OCI-LY7 (cell line): ENCODE measurements at regions not wholly inside any gene's neighbourhood (a gene's known extent, or its start where the extent isn't known, plus 50 kb on each side); places are given as distances from the start of the nearest gene placed in this dataset.

ENCODE experiments used
- BruUV-seq: library from RNA; stranded (reverse); fragments of 400-500 nt; replicated peaks from 2 replicates; lab custom pipeline; 2021; lab: Mats Ljungman, UMichigan
- CTCF ChIA-PET: fragments of 300-600 bp; sonication (Branson Sonifier 250); formaldehyde crosslinking; loops from one replicate; lab custom pipeline; 2022; ENCODE audit warnings: antibody characterized with exemption; ENCODE audit not compliant: unreplicated experiment; lab: Charles Lee
- POLR2A ChIA-PET: fragments of 300-600 bp; sonication (Branson Sonifier 250); formaldehyde crosslinking; loops from one replicate; lab custom pipeline; 2022; ENCODE audit warnings: antibody characterized with exemption; lab: Charles Lee
- DNase-seq: peaks from one replicate; pipeline ENCODE4 v3.0.0-alpha.2; 2015; ENCODE audit warnings: low spot score
- H2AFZ ChIP-seq: fragments of 200-600 bp; sonication (generic), shearing (Covaris generic); 2 replicates; pipeline ENCODE4 v1.6.1; 2014; ENCODE audit warnings: mild to moderate bottlenecking, antibody characterized with exemption, low read length, moderate library complexity
- H3K27ac ChIP-seq: fragments of 200-600 bp; sonication (generic); 2 replicates; pipeline ENCODE4 v1.5.1; 2014; ENCODE audit warnings: mixed run types, low read depth, mild to moderate bottlenecking, moderate library complexity, low read length, inconsistent platforms; ENCODE audit not compliant: poor library complexity, severe bottlenecking
- H3K36me3 ChIP-seq: fragments of 200-600 bp; sonication (generic); 2 replicates; pipeline ENCODE4 v1.6.1; 2014; ENCODE audit warnings: mild to moderate bottlenecking, antibody characterized with exemption, low read length, moderate library complexity, mixed read lengths; ENCODE audit not compliant: insufficient read depth
- H3K4me1 ChIP-seq: fragments of 200-600 bp; sonication (generic); 2 replicates; pipeline ENCODE4 v1.5.1; 2014; ENCODE audit warnings: mild to moderate bottlenecking, low read length; ENCODE audit not compliant: insufficient read depth, poor library complexity, severe bottlenecking
- H3K4me2 ChIP-seq: fragments of 200-600 bp; sonication (generic); 2 replicates; pipeline ENCODE4 v1.6.1; 2014; ENCODE audit warnings: mild to moderate bottlenecking, low read length
- H3K4me3 ChIP-seq: fragments of 200-600 bp; sonication (generic); 2 replicates; pipeline ENCODE4 v1.5.1; 2014; ENCODE audit warnings: mild to moderate bottlenecking, low read depth, low read length; ENCODE audit not compliant: poor library complexity, severe bottlenecking
- H3K79me2 ChIP-seq: fragments of 200-600 bp; sonication (generic); 2 replicates; pipeline ENCODE4 v1.6.1; 2016; ENCODE audit warnings: low read depth, mild to moderate bottlenecking, low read length, moderate library complexity, mixed read lengths; ENCODE audit not compliant: insufficient read depth
- H3K9me2 ChIP-seq: fragments of 200-600 bp; sonication (generic); 2 replicates; pipeline ENCODE4 v1.6.1; 2016; ENCODE audit warnings: mild to moderate bottlenecking, low read length, mixed read lengths; ENCODE audit not compliant: insufficient read depth
- H3K9me3 ChIP-seq: fragments of 200-600 bp; sonication (generic); 2 replicates; pipeline ENCODE4 v1.6.1; 2014; ENCODE audit warnings: mild to moderate bottlenecking, mixed run types, low read length, mixed read lengths
- H4K20me1 ChIP-seq: fragments of 200-600 bp; sonication (generic); 2 replicates; pipeline ENCODE4 v1.6.1; 2014; ENCODE audit warnings: mild to moderate bottlenecking, antibody characterized with exemption, low read length, moderate library complexity, mixed read lengths; ENCODE audit not compliant: insufficient read depth
- CTCF ChIP-seq: fragments of 200-600 bp; sonication (generic); conservative IDR thresholded peaks from 2 replicates; pipeline ENCODE4 v1.5.1; 2014; ENCODE audit warnings: mild to moderate bottlenecking, antibody characterized with exemption, low read length, moderate library complexity, mixed read lengths
- EZH2phosphoT487 ChIP-seq: fragments of 200-600 bp; sonication (generic); IDR thresholded peaks from 2 replicates; pipeline ENCODE4 v1.6.1; 2018; ENCODE audit warnings: low read depth, borderline replicate concordance, mild to moderate bottlenecking, mixed run types, antibody characterized with exemption, low read length, moderate library complexity, mixed read lengths
- intact Hi-C: fragments of 100-400 bp; cut with micrococcal nuclease; formaldehyde crosslinking; loops from one replicate; pipeline ENCODE4 v1.10.0; 2022; ENCODE audit not compliant: unreplicated experiment

GRCh38 chr9:78777747-78778146 lies 480.8 kb downstream of the PSAT1 start:
- no peaks in the 10 kb centered on the region for H4K20me1 ChIP-seq
- H3K9me2 ChIP-seq, result no peaks in the 10 kb centered on the region
- H3K79me2 ChIP-seq, result no peaks in the 10 kb centered on the region
- no TSS peak for BruUV-seq
- H2AFZ ChIP-seq, result no peak overlapping the region
- no peak for DNase-seq
- no peak overlapping the region for H3K4me3 ChIP-seq
- intact Hi-C loops, result no loop called here
- no peaks in the 10 kb centered on the region for H3K9me3 ChIP-seq
- ChIA-PET POLR2A (interaction anchor here (0.7 to 1.6 kb wide), 2 partner anchors 22 to 107 kb away, joined by 3 to 8 read pairs; no protein-coding TSS in a partner anchor), CTCF (no interaction called here)
- H3K4me1 ChIP-seq, result peaks cover 20% of the 10 kb centered on the region
- H3K27ac ChIP-seq, result no peak overlapping the region
- no peak overlapping the region for H3K4me2 ChIP-seq
- TF ChIP-seq EZH2phosphoT487, result no peak
- TF ChIP-seq CTCF, result no peak
- H3K36me3 ChIP-seq, result no peaks in the 10 kb centered on the region

GRCh38 chr9:78778318-78778717 lies 481.4 kb downstream of the PSAT1 start:
- ChIA-PET CTCF (no interaction called here), POLR2A (interaction anchor here (1.6 kb wide), 1 partner anchor 22 kb away, joined by 3 read pairs; no protein-coding TSS in a partner anchor)
- Histone ChIP-seq H3K9me3 (no peaks in the 10 kb centered on the region), H3K36me3 (no peaks in the 10 kb centered on the region), H2AFZ (no peak overlapping the region), H3K27ac (no peak overlapping the region), H3K79me2 (no peaks in the 10 kb centered on the region), H4K20me1 (no peaks in the 10 kb centered on the region), H3K4me2 (no peak overlapping the region), H3K4me3 (no peak overlapping the region), H3K9me2 (no peaks in the 10 kb centered on the region), H3K4me1 (peaks cover 20% of the 10 kb centered on the region)
- no peak for DNase-seq
- TF ChIP-seq CTCF (no peak), EZH2phosphoT487 (no peak)
- intact Hi-C loops, result no loop called here
- BruUV-seq, result no TSS peak

GRCh38 chr9:78778861-78779374 lies 482.0 kb downstream of the PSAT1 start:
- Histone ChIP-seq H3K9me3 (no peaks in the 10 kb centered on the region), H3K4me2 (no peak overlapping the region), H3K9me2 (no peaks in the 10 kb centered on the region), H4K20me1 (no peaks in the 10 kb centered on the region), H3K79me2 (no peaks in the 10 kb centered on the region), H3K4me3 (no peak overlapping the region), H3K36me3 (no peaks in the 10 kb centered on the region), H2AFZ (no peak overlapping the region), H3K27ac (no peak overlapping the region), H3K4me1 (peaks cover 20% of the 10 kb centered on the region)
- TF ChIP-seq EZH2phosphoT487 (no peak), CTCF (no peak)
- CTCF ChIA-PET, result no interaction called here
- intact Hi-C loops, result no loop called here
- no peak for DNase-seq
- POLR2A ChIA-PET, result interaction anchor here (1.6 kb wide), 1 partner anchor 23 kb away, joined by 3 read pairs; no protein-coding TSS in a partner anchor
- BruUV-seq, result no TSS peak
